ENCODE measurements at regions not wholly inside any gene's neighbourhood (a gene's known extent, or its start where the extent isn't known, plus 50 kb on each side); places are given as distances from the start of the nearest gene placed in this dataset.
"Not testable (repeated sequence)": the region's sequence is repeated elsewhere in the genome, so short reads cannot be mapped to it uniquely, and the experiment has no call there.

DNA sequence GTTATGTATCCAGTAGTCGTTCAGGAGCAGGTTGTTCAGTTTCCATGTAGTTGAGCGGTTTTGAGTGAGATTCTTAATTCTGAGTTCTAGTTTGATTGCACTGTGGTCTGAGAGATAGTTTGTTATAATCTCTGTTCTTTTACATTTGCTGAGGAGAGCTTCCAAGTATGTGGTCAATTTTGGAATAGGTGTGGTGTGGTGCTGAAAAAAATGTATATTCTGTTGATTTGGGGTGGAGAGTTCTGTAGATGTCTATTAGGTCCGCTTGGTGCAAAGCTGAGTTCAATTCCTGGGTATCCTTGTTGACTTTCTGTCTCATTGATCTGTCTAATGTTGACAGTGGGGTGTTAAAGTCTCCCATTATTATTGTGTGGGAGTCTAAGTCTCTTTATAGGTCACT lies 68.6 kb upstream of the IZUMO1R start:
- TF ChIP-seq, protein P1, sequence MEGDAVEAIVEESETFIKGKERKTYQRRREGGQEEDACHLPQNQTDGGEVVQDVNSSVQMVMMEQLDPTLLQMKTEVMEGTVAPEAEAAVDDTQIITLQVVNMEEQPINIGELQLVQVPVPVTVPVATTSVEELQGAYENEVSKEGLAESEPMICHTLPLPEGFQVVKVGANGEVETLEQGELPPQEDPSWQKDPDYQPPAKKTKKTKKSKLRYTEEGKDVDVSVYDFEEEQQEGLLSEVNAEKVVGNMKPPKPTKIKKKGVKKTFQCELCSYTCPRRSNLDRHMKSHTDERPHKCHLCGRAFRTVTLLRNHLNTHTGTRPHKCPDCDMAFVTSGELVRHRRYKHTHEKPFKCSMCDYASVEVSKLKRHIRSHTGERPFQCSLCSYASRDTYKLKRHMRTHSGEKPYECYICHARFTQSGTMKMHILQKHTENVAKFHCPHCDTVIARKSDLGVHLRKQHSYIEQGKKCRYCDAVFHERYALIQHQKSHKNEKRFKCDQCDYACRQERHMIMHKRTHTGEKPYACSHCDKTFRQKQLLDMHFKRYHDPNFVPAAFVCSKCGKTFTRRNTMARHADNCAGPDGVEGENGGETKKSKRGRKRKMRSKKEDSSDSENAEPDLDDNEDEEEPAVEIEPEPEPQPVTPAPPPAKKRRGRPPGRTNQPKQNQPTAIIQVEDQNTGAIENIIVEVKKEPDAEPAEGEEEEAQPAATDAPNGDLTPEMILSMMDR (IDR thresholded peaks at IDR 0.05): not testable (repeated sequence)
- not testable (repeated sequence) for TF ChIP-seq POLR2A (IDR thresholded peaks at IDR 0.05)

All from lower leg skin (tissue), 3 donors.